ENCODE measurements at regions not wholly inside any gene's neighbourhood (a gene's known extent, or its start where the extent isn't known, plus 50 kb on each side); places are given as distances from the start of the nearest gene placed in this dataset.
A peak's percentile ranks its signal among the peaks of the same experiment; 100 is the strongest.
"Not testable (repeated sequence)": the region's sequence is repeated elsewhere in the genome, so short reads cannot be mapped to it uniquely, and the experiment has no call there.

- WGBS, 2 donors (ENCODE audit: low coverage in 1 of 2) = 71 to 86% methylated on average over 1 of the region's 1 CpG
Observed at GRCh38 chr6:86017236-86017635, 374.6 kb upstream of the SYNCRIP start.

GRCh38 chr6:86016567-86016966 lies 373.9 kb upstream of the SYNCRIP start:
- no peaks in the 10 kb centered on the region for H3K36me3 ChIP-seq
- peak; percentile 31 for ATAC-seq
- no peaks in the 10 kb centered on the region for H3K9me3 ChIP-seq
- no peak overlapping the region for H3K27ac ChIP-seq
- 51 to 58% methylated on average over 2 of the region's 3 CpGs for WGBS, 2 donors (ENCODE audit: low coverage in 1 of 2)
- H3K4me1 ChIP-seq = peaks cover 0 to 17% (median 0%) of the 10 kb centered on the region in 3 donors
- H3K4me3 ChIP-seq = no peak overlapping the region
- H3K27me3 ChIP-seq = no peaks in the 10 kb centered on the region
- no peak for TF ChIP-seq POLR2A (IDR thresholded peaks at IDR 0.05)
- no peak for TF ChIP-seq CTCF (IDR thresholded peaks at IDR 0.05)
- TF ChIP-seq EP300 (IDR thresholded peaks at IDR 0.05) = no peak
- no peak for TF ChIP-seq POLR2AphosphoS5 (IDR thresholded peaks at IDR 0.05)

More at GRCh38 chr6:86017236-86017635, 374.6 kb upstream of the SYNCRIP start:
- H3K27ac ChIP-seq = no peak overlapping the region
- H3K27me3 ChIP-seq = no peaks in the 10 kb centered on the region
- TF ChIP-seq EP300 (IDR thresholded peaks at IDR 0.05) = no peak
- no peak for TF ChIP-seq POLR2AphosphoS5 (IDR thresholded peaks at IDR 0.05)
- TF ChIP-seq CTCF (IDR thresholded peaks at IDR 0.05) = no peak
- TF ChIP-seq POLR2A (IDR thresholded peaks at IDR 0.05) = no peak
- H3K4me3 ChIP-seq = no peak overlapping the region
- no peaks in the 10 kb centered on the region for H3K9me3 ChIP-seq
- ATAC-seq = no peak
- H3K36me3 ChIP-seq = no peaks in the 10 kb centered on the region
- H3K4me1 ChIP-seq = peaks cover 0 to 17% (median 0%) of the 10 kb centered on the region in 3 donors

- 15 to 21% methylated on average over 4 of the region's 4 CpGs for WGBS, 2 donors (ENCODE audit: low coverage in 1 of 2)
- no peak overlapping the region for H3K27ac ChIP-seq
- peaks cover 0 to 17% (median 0%) of the 10 kb centered on the region in 3 donors for H3K4me1 ChIP-seq
- no peaks in the 10 kb centered on the region for H3K36me3 ChIP-seq
- no peak overlapping the region for H3K4me3 ChIP-seq
- no peaks in the 10 kb centered on the region for H3K9me3 ChIP-seq
- ATAC-seq = no peak
- peak; percentile 84 for TF ChIP-seq POLR2AphosphoS5 (IDR thresholded peaks at IDR 0.05)
- no peak for TF ChIP-seq CTCF (IDR thresholded peaks at IDR 0.05)
- H3K27me3 ChIP-seq = no peaks in the 10 kb centered on the region
Observed at GRCh38 chr6:86016077-86016476, 373.4 kb upstream of the SYNCRIP start.

- 77 to 100% methylated on average over 1 of the region's 1 CpG for WGBS, 2 donors (ENCODE audit: low coverage in 1 of 2)
- H3K4me1 ChIP-seq = peaks cover 0 to 13% (median 0%) of the 10 kb centered on the region in 3 donors
- H3K27me3 ChIP-seq, H3K27ac ChIP-seq, ATAC-seq, H3K9me3 ChIP-seq, H3K36me3 ChIP-seq, H3K4me3 ChIP-seq: not testable (repeated sequence)
Observed at GRCh38 chr6:86012991-86013390, 370.3 kb upstream of the SYNCRIP start.

GRCh38 chr6:86010915-86011786 lies 368.5 kb upstream of the SYNCRIP start:
- WGBS, 2 donors (ENCODE audit: low coverage in 1 of 2) = 82% methylated on average over 8 of the region's 9 CpGs; no CpG with 5 or more reads in 1 of the 2 donors
- Histone ChIP-seq H3K9me3 (peaks cover 0 to 4% (median 0%) of the 10 kb centered on the region in 3 donors), H3K27me3 (no peaks in the 10 kb centered on the region), H3K36me3 (no peaks in the 10 kb centered on the region), H3K4me3 (no peak overlapping the region), H3K27ac (no peak overlapping the region), H3K4me1 (peaks cover 0 to 3% (median 0%) of the 10 kb centered on the region in 3 donors)
- ATAC-seq = no peak
- TF ChIP-seq EP300 (IDR thresholded peaks at IDR 0.05) = no peak
- TF ChIP-seq POLR2AphosphoS5 (IDR thresholded peaks at IDR 0.05) = no peak
- no peak for TF ChIP-seq CTCF (IDR thresholded peaks at IDR 0.05)
- TF ChIP-seq POLR2A (IDR thresholded peaks at IDR 0.05) = no peak
